ENCODE measurements at regions not wholly inside any gene's neighbourhood (a gene's known extent, or its start where the extent isn't known, plus 50 kb on each side); places are given as distances from the start of the nearest gene placed in this dataset.

GRCh38 chr4:27568236-27568951 is 707.8 kb downstream of the STIM2 start:
- no peak for DNase-seq

GRCh38 chr4:27568952-27569319 is 708.3 kb downstream of the STIM2 start:
- no peak for DNase-seq

- no peak for DNase-seq
Measured at GRCh38 chr4:27574743-27575142, 714.1 kb downstream of the STIM2 start.

- DNase-seq, result no peak
Measured at GRCh38 chr4:27577951-27578350, 717.3 kb downstream of the STIM2 start.

- DNase-seq, result no peak
Measured at GRCh38 chr4:27592738-27593137, 732.1 kb downstream of the STIM2 start.

- DNase-seq, result no peak
Measured at GRCh38 chr4:27594922-27595321, 734.3 kb downstream of the STIM2 start.

DNA sequence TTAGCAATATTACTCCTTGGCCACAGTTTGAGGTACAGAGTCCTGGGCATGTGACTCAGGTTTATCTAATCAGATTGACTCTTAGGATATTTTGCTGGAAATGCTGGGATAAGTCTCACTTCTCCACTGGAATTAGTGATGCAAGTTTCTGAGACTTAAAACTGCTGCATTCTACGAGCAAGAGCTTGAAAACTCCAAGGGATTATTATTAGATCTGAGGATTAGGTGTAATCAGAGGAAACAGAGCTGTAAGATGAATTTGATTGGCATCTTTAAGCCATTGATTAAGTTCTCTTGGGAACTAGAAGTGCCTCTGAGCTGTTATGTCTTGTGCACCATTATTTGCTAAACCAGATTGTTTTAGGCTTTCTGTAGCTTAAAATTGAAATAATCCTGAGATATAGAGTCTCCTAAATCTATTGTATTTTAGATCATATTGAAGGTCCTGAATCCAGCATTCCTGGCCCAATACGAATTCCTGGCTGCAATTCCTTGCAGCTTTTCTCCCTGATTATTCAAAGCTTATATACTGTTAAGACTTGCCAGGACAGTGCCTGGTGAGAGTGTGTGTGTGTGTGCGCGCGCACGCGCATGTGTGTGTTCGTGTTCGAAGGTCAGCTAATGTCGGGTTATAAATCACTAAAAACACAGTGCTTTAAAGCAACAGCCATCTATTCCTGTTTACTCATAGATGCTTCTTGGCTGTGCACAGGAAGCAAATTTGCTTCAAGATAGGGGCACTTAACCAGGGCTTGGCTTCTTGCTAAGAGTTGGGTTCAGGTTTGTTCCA is 735.1 kb downstream of the STIM2 start:
- no peak for DNase-seq

DNA sequence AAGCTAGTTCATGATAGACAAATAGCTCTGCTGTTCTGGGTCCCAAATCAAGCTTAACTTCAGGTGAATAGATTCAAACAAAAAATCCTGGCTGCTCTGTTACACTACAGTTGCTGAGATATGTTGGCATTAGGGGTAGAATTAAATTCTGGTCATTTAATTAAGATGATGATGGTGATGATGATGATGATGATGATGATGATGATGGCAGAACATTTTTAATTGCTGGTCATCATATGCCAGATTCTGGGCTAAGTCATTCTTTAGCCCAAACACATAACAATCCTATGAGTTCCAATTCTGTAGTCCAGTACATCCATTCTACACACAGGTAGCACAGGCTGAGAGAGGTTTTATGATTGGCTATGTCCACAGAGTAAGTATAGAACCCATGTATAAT is 741.5 kb downstream of the STIM2 start:
- no peak for DNase-seq

DNA sequence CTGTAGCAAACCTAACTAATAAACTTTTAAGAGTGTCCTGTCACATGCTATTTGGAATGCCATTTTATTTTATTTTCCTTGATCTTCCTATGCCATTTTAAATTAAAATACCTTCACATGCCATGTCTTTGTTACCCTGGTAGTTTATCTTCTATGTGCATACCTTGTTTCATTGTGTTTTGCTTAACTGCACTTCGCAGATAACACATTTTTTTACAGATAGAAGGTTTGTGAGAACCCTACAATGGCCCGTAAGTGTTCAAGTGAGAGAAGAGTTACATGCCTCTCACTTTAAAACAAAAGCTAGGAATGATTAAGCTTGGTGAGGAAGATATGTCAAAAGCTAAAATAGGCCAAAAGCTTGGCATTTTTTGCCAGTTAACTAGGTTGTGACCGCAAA is 744.1 kb downstream of the STIM2 start:
- DNase-seq, result no peak

GRCh38 chr4:27616166-27616565 is 755.5 kb downstream of the STIM2 start:
- no peak for DNase-seq

- no peak for DNase-seq
Measured at GRCh38 chr4:27619435-27619834, 758.8 kb downstream of the STIM2 start.

DNA sequence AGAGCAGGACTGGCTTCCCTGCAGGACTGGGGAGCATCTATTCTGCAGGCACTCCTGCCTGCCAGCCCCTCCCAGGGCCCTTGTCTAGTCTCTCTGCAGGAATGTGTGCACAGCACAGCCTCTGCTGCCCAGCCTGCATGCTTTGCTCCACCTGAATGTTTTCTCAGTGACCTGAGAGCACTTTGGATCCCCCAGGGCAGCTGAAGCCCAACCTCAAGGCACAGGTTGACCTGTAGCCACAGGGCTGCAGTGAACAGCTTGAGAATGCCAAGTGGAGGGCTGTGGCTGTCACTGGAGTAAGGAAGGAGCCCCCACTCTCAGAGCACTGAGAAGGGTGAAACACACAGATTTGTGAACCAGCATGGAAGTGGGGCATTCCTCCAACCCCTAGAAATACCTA is 760.2 kb downstream of the STIM2 start:
- no peak for DNase-seq

GRCh38 chr4:27624749-27625148 is 764.1 kb downstream of the STIM2 start:
- no peak for DNase-seq

GRCh38 chr4:27628609-27629008 is 768.0 kb downstream of the STIM2 start:
- no peak for DNase-seq

- DNase-seq, result no peak
Measured at GRCh38 chr4:27629532-27630225, 769.0 kb downstream of the STIM2 start.

GRCh38 chr4:27635936-27636913 is 775.6 kb downstream of the STIM2 start:
- no peak for DNase-seq

DNA sequence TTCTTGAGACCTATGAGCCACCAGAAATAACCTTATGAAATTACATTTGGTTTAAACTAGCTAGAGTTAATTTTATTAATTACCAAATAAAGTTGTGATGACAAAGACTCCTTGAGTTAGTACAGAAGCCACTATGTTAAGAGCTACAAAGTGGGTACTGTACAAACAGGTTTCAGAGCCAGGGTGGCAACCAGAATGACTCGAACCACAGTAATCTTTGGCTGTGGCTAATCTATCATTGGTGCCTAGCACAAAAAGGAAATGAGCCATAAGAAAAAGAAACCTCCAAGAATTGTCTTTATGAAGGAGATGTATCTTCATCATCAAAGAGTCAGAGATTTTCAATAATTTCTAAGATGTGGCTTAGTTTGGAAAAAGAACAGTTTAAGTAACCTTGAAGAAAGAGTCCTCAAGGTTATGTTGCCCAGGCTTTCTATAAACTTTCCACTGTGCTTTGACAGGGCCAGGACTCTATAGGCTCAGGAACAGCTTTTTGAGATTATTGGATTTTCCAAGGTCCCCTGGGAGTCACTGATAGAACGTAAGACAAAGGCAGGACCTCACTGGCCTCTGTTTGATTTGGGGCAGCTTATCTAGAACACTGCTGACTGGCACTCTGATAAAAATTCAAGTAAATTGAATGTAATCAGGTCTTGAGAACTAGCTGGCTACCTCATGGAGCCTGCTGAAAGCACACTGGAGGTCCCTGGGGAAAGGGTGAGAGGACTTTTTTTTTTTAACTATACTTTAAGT is 777.7 kb downstream of the STIM2 start:
- no peak for DNase-seq

DNA sequence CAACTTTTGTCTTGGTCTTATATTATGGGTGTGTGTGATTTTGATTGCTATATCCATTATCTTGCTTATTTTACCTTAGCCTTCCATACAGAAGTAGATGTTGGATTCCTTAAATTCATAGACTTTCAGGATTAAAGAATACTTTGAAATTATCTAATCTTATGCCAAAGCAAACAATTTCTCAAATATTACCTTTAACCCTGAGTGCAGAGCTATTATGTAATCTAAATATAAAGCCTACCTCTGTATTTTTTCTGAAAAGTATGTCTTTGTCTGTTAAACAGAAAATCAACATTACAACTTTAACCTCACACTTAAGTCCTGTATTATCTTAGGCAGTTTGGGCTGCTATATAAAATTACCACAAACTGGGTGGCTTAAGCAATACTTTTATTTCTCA is 782.5 kb downstream of the STIM2 start:
- no peak for DNase-seq

DNA sequence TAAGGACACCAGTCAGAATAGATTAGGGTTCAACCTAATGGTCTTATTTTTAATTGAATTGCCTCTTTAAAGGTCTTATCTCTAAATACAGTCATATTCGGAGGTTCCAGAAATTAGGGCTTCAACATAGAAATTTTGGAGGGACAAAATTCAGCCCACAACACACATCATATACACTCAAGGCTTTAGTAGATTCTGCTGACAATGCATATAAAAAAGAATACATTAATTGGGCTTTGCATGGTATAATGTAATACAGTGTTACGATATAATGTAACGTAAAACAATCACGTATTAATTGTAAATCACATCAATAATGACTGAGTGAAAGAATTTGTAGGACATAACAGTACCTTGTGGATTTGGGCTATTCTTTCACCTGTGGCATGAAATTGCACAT is 787.8 kb downstream of the STIM2 start:
- no peak for DNase-seq

- DNase-seq, result no peak
Measured at GRCh38 chr4:27662426-27662825, 801.8 kb downstream of the STIM2 start.

DNA sequence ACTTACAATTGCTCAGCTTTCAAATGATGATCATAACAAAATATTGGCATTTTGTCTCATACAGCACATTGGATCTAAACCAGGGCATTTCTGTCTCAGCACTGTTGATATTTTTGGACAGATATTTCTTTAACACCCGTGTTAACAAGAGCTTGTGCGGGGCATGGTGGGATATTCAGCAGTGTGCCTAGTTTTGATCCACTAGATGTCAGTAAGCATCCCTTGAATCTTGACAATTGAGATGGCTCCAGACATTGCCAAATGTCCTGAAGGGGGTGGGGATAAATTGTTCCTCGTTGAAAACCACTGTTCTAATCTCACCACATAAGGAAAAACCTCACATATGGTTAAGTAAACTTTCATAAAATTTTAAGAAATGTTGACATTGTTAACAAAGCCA is 806.3 kb downstream of the STIM2 start:
- DNase-seq, result no peak

DNA sequence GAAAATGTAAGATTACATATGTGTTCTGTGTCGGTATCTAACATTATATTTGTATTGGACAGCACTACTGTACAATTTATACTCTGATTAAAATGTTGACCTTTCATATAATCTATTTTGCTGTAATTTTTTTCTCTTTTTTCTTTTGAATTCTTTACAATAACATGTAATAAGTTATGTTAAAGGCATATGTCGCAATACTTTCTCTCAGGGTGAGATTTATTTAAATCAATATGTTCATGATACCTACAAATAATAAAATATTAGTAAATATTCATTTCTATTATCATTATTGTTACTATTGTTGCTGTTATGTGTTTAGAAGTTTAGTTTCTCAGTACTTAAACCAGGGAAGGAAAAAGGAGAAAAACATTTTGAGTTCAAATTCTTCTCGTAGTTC is 807.4 kb downstream of the STIM2 start:
- no peak for DNase-seq

Measured in stimulated activated CD8-positive, alpha-beta memory T cell treated with anti-CD3 and anti-CD28 coated beads, Interleukin-4, amount 100 ng/mL, for 48 hours (primary cell).